Trophoblast cell (in vitro differentiated cells and primary cell): ENCODE measurements at regions not wholly inside any gene's neighbourhood (a gene's known extent, or its start where the extent isn't known, plus 50 kb on each side); places are given as distances from the start of the nearest gene placed in this dataset.
"Not testable (repeated sequence)": the region's sequence is repeated elsewhere in the genome, so short reads cannot be mapped to it uniquely, and the experiment has no call there.

Experiments used
- DNase-seq, 2 donors: peaks; one replicate each; pipeline ENCODE4 v3.0.0-alpha.2; 2016
- H2AFZ ChIP-seq: 2 replicates; pipeline ENCODE4 v1.6.1; 2013; ENCODE audit warnings: low read length, moderate library complexity, mild to moderate bottlenecking; ENCODE audit not compliant: insufficient read depth, poor library complexity
- H2AK5ac ChIP-seq: 2 replicates; pipeline ENCODE4 v1.6.1; 2013; ENCODE audit warnings: mild to moderate bottlenecking, low read length
- H2BK120ac ChIP-seq: 2 replicates; pipeline ENCODE4 v1.6.1; 2013; ENCODE audit warnings: low read length, mild to moderate bottlenecking, moderate library complexity; ENCODE audit not compliant: insufficient read depth, poor library complexity
- H2BK12ac ChIP-seq: 2 replicates; pipeline ENCODE4 v1.6.1; 2013; ENCODE audit warnings: mild to moderate bottlenecking, low read length, moderate library complexity
- H2BK5ac ChIP-seq: 2 replicates; pipeline ENCODE4 v1.6.1; 2013; ENCODE audit warnings: low read length, low read depth, moderate library complexity, mild to moderate bottlenecking; ENCODE audit not compliant: poor library complexity
- H3K14ac ChIP-seq: 2 replicates; pipeline ENCODE4 v1.6.1; 2013; ENCODE audit warnings: mild to moderate bottlenecking, low read length
- H3K18ac ChIP-seq: 2 replicates; pipeline ENCODE4 v1.6.1; 2013; ENCODE audit warnings: mild to moderate bottlenecking, low read length
- H3K23ac ChIP-seq: 2 replicates; pipeline ENCODE4 v1.6.1; 2013; ENCODE audit warnings: low read length
- H3K27ac ChIP-seq: 2 replicates; pipeline ENCODE4 v1.5.1; 2013; ENCODE audit warnings: low read depth, mild to moderate bottlenecking, inconsistent platforms, low read length, moderate library complexity
- H3K27me3 ChIP-seq: 2 replicates; pipeline ENCODE4 v1.6.1; 2013; ENCODE audit warnings: inconsistent platforms, mild to moderate bottlenecking, low read length, moderate library complexity; ENCODE audit not compliant: insufficient read depth
- H3K36me3 ChIP-seq, 2 experiments: 1 replicate in 1 of 2; 2 replicates in 1 of 2; pipeline ENCODE4 v1.6.1; 2013; ENCODE audit warnings: low read length in 2 of 2, mild to moderate bottlenecking in 2 of 2, moderate library complexity in 1 of 2; ENCODE audit not compliant: insufficient read depth in 2 of 2, control insufficient read depth in 1 of 2
- H3K4ac ChIP-seq: 2 replicates; pipeline ENCODE4 v1.6.1; 2013; ENCODE audit warnings: low read depth, mild to moderate bottlenecking, low read length, moderate library complexity
- H3K4me1 ChIP-seq, 2 experiments: 1 replicate in 1 of 2; 2 replicates in 1 of 2; pipeline ENCODE4 v1.6.1; 2013; ENCODE audit warnings: low read length in 2 of 2, mild to moderate bottlenecking in 2 of 2, moderate library complexity in 1 of 2; ENCODE audit not compliant: insufficient read depth in 2 of 2, control insufficient read depth in 1 of 2
- H3K4me2 ChIP-seq: 2 replicates; pipeline ENCODE4 v1.6.1; 2013; ENCODE audit warnings: inconsistent platforms, mild to moderate bottlenecking, low read length, moderate library complexity
- H3K4me3 ChIP-seq: 2 replicates; pipeline ENCODE4 v1.5.1; 2013; ENCODE audit warnings: mild to moderate bottlenecking, low read depth, low read length, inconsistent platforms
- H3K79me1 ChIP-seq: one replicate; pipeline ENCODE4 v1.6.1; 2013; ENCODE audit warnings: low read length
- H3K79me2 ChIP-seq: 2 replicates; pipeline ENCODE4 v1.6.1; 2013; ENCODE audit warnings: low read length, mild to moderate bottlenecking; ENCODE audit not compliant: control insufficient read depth, insufficient read depth, poor library complexity
- H3K9ac ChIP-seq: 2 replicates; pipeline ENCODE4 v1.6.1; 2013; ENCODE audit warnings: mild to moderate bottlenecking, low read length
- H3K9me3 ChIP-seq: 2 replicates; pipeline ENCODE4 v1.6.1; 2013; ENCODE audit warnings: low read depth, mild to moderate bottlenecking, control low read depth, inconsistent platforms, low read length; ENCODE audit not compliant: insufficient read depth
- H4K12ac ChIP-seq: 2 replicates; pipeline ENCODE4 v1.6.1; 2013; ENCODE audit warnings: low read depth, mild to moderate bottlenecking, low read length, moderate library complexity
- H4K8ac ChIP-seq: 2 replicates; pipeline ENCODE4 v1.6.1; 2013; ENCODE audit warnings: low read depth, mild to moderate bottlenecking, low read length, moderate library complexity
- H4K91ac ChIP-seq: one replicate; pipeline ENCODE4 v1.6.1; 2013; ENCODE audit warnings: low read depth, mild to moderate bottlenecking, low read length, moderate library complexity
- WGBS: extraction: QIAGEN DNeasy Blood & Tissue Kit; methylation state at CpG from one replicate; pipeline ENCODE4 v1.1.7; 2013; ENCODE audit warnings: missing lambda C conversion rate; ENCODE audit not compliant: insufficient read length, insufficient coverage; ENCODE audit errors: extremely low coverage; 5-methylcytosine and 5-hydroxymethylcytosine counted together

DNA sequence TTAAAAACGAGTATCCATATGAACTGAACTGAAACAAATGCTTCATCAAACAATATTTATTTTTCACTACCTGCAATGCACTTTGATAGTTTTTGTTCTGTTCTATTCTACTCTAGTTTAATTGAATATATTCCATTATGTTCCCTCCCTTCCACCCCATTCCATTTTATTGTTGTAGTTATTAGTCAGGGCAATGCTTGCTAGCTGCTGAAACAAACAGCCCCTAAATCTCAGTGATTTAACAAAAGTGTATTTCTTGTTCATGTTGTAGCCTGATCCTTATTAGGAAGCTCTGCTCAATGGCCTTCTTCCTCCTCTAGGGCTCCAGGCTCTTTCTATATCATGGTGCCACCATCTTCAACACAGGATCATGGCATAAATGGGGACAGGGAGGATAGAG is 122.3 kb upstream of the RAI2 start:
- Histone ChIP-seq H3K36me3 (no peaks in the 10 kb centered on the region), H3K27me3 (no peaks in the 10 kb centered on the region), H3K23ac (no peak overlapping the region), H2AFZ (no peak overlapping the region), H3K4ac (no peak overlapping the region), H3K79me2 (no peaks in the 10 kb centered on the region), H4K12ac (no peak overlapping the region), H3K9me3 (no peaks in the 10 kb centered on the region), H4K91ac (no peak overlapping the region), H3K4me3 (no peak overlapping the region), H4K8ac (no peak overlapping the region), H2AK5ac (no peak overlapping the region), H3K14ac (no peak overlapping the region), H2BK120ac (no peak overlapping the region), H3K9ac (no peak overlapping the region), H2BK5ac (no peak overlapping the region), H3K4me2 (no peak overlapping the region), H2BK12ac (no peak overlapping the region), H3K79me1 (no peaks in the 10 kb centered on the region), H3K4me1 (no peaks in the 10 kb centered on the region), H3K27ac (no peak overlapping the region), H3K18ac (no peak overlapping the region)
- DNase-seq: no peak
- no CpG with 5 or more reads among the region's 1 CpG for WGBS

DNA sequence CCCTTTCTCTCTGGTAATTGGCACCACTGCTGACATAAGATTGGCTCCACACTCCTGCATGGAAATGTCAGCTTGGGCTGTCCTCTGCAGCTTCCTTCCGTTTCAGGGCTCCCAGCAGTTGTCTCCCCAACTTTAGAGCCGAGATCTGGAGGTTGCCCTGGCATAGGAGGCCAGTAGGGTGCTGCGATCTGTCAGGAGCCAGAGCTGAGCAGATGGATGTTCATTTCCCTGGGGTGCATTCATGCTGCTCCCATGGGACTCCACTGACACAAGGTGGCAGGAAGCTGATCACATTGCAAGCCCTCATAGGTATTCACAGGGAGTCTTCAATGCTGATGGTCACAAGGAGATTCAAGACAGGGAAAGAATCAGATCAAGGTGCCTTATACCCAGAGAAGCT is 116.6 kb upstream of the RAI2 start:
- Histone ChIP-seq H2BK5ac (no peak overlapping the region), H2AFZ (no peak overlapping the region), H3K14ac (no peak overlapping the region), H3K18ac (no peak overlapping the region), H3K9ac (no peak overlapping the region), H3K4ac (no peak overlapping the region), H3K79me1 (no peaks in the 10 kb centered on the region), H2BK120ac (no peak overlapping the region), H3K27ac (no peak overlapping the region), H3K79me2 (no peaks in the 10 kb centered on the region), H3K23ac (no peak overlapping the region), H3K4me3 (no peak overlapping the region), H3K36me3 (no peaks in the 10 kb centered on the region), H3K4me2 (no peak overlapping the region), H2BK12ac (no peak overlapping the region), H4K12ac (no peak overlapping the region), H4K91ac (no peak overlapping the region), H4K8ac (no peak overlapping the region), H3K27me3 (no peaks in the 10 kb centered on the region), H3K9me3 (no peaks in the 10 kb centered on the region), H3K4me1 (no peaks in the 10 kb centered on the region), H2AK5ac (no peak overlapping the region)
- no peak for DNase-seq
- WGBS: no CpG with 5 or more reads among the region's 3 CpGs

- Histone ChIP-seq H4K91ac (no peak overlapping the region), H3K14ac (no peak overlapping the region), H2AFZ (no peak overlapping the region), H2BK12ac (no peak overlapping the region), H3K18ac (no peak overlapping the region), H4K12ac (no peak overlapping the region), H3K4me3 (no peak overlapping the region), H3K27ac (no peak overlapping the region), H3K4ac (no peak overlapping the region), H3K79me1 (no peaks in the 10 kb centered on the region), H3K36me3 (no peaks in the 10 kb centered on the region), H3K9ac (no peak overlapping the region), H3K23ac (no peak overlapping the region), H3K27me3 (no peaks in the 10 kb centered on the region), H3K79me2 (no peaks in the 10 kb centered on the region), H2BK5ac (no peak overlapping the region), H3K9me3 (no peaks in the 10 kb centered on the region), H3K4me1 (no peaks in the 10 kb centered on the region), H2AK5ac (no peak overlapping the region), H4K8ac (no peak overlapping the region), H2BK120ac (no peak overlapping the region), H3K4me2 (no peak overlapping the region)
- WGBS: no CpG with 5 or more reads among the region's 3 CpGs
- DNase-seq: no peak
These were observed 115.9 kb upstream of the RAI2 start for GRCh38 chrX:17976955-17977354.

DNA sequence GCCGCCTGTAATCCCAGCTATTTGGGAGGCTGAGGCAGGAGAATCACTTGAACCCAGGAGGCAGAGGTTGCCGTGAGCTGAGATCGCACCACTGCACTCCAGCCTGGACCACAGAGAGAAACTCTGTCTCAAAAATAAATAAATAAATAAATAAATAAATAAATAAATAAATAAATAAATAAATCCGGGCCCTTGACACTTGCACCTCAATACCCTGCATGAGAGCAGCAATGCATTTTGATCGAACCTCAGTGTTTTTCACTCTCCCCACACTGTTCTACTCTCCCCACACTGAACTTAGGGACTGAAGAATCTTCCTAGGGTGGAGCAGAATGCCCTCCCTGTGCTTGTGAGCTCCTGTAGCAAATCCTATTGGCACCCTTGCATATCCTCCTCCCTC is 114.3 kb upstream of the RAI2 start:
- WGBS: no CpG with 5 or more reads among the region's 5 CpGs

More for the DNA sequence above, 114.3 kb upstream of the RAI2 start:
- H3K9ac ChIP-seq, H3K14ac ChIP-seq, H3K23ac ChIP-seq, H3K4me3 ChIP-seq, H3K36me3 ChIP-seq, DNase-seq, H3K27me3 ChIP-seq, H2BK12ac ChIP-seq, H3K4ac ChIP-seq, H4K91ac ChIP-seq, H2AFZ ChIP-seq, H3K79me2 ChIP-seq, H3K79me1 ChIP-seq, H2AK5ac ChIP-seq, H3K18ac ChIP-seq, H3K9me3 ChIP-seq, H2BK5ac ChIP-seq, H3K4me2 ChIP-seq, H3K4me1 ChIP-seq, H2BK120ac ChIP-seq, H4K8ac ChIP-seq, H4K12ac ChIP-seq, H3K27ac ChIP-seq: not testable (repeated sequence)
